ENCODE measurements at regions not wholly inside any gene's neighbourhood (a gene's known extent, or its start where the extent isn't known, plus 50 kb on each side); places are given as distances from the start of the nearest gene placed in this dataset.
A peak's percentile ranks its signal among the peaks of the same experiment; 100 is the strongest.
"Not testable (repeated sequence)": the region's sequence is repeated elsewhere in the genome, so short reads cannot be mapped to it uniquely, and the experiment has no call there.

DNA sequence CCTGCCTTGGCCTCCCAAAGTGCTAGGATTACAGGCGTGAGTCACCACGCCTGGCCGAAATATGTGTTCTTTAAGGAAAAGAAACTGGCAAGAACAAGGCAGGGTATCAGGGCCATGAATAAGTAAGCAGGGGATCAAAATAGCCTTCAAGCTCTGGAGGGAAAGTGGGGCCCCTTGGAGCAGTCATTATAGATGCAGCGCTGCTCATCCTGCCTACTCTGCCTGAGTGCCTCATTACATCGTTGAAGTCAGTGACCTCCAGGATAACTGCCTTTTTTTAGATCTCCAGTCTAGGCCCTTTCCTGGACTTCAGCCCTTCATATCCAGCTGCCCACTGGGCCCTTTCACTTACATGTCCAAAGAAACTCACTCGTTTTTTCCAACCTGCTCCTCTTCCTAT is 69.8 kb upstream of the PPM1B start:
- H3K4me1 Mint-ChIP-seq (ENCODE audit: low read depth) = peaks cover 3% of the 10 kb centered on the region
- H3K36me3 Mint-ChIP-seq = no peaks in the 10 kb centered on the region
- no peak overlapping the region for H3K4me3 Mint-ChIP-seq
- H3K27ac Mint-ChIP-seq = no peak overlapping the region
- H3K9me3 Mint-ChIP-seq (ENCODE audit: low read depth) = no peaks in the 10 kb centered on the region
- H3K27me3 Mint-ChIP-seq = no peaks in the 10 kb centered on the region

DNA sequence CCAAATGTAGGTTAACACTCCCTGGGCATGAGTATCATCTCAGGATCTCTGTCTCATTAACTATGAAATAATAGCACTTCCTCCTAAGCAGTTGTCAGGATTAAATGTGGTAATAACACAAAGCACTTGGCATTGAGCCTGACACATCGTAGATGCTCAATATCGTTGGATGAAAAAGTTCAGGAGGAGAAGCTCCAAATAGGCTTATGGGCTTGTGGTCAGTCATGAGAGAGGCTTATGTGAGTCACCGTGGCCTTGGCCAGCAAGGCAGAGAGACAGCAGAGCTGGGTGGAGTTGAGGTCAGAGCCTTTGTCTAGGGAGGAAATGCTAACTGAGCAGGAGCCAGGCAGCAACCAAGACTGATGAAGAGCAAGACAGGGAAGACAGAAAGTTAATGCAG is 68.3 kb upstream of the PPM1B start:
- no peaks in the 10 kb centered on the region for H3K36me3 Mint-ChIP-seq
- no peak overlapping the region for H3K27ac Mint-ChIP-seq

DNA sequence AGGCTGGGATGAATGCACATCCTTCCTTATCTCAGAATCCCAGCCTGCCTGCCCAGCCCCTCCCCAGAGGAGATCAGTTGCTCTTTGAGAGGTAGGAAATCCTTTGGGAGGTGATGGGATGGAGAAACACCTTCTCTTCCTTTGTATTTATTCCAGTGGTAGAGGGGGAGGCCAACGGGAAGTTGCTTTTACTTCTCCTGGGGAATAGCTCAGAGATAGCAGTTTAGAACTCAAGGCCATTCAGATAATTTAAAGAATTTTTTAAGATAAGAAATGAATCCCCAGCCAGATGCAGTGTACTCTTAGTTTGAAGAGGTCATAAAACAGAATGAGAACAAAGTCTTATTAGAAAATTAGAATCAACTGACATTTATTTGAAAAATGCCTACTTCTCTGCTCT is 67.4 kb upstream of the PPM1B start:
- peaks cover 3% of the 10 kb centered on the region for H3K4me1 Mint-ChIP-seq (ENCODE audit: low read depth)
- no peaks in the 10 kb centered on the region for H3K36me3 Mint-ChIP-seq
- H3K9me3 Mint-ChIP-seq (ENCODE audit: low read depth) = no peaks in the 10 kb centered on the region
- H3K27me3 Mint-ChIP-seq = no peaks in the 10 kb centered on the region
- H3K4me3 Mint-ChIP-seq = no peak overlapping the region
- no peak overlapping the region for H3K27ac Mint-ChIP-seq

More for the DNA sequence above, 68.3 kb upstream of the PPM1B start:
- Mint-ChIP-seq H3K27me3 (no peaks in the 10 kb centered on the region), H3K4me1 (ENCODE audit: low read depth) (peaks cover 3% of the 10 kb centered on the region), H3K9me3 (ENCODE audit: low read depth) (no peaks in the 10 kb centered on the region), H3K4me3 (no peak overlapping the region)

GRCh38 chr2:44102790-44103562 is 65.7 kb upstream of the PPM1B start:
- H3K27ac Mint-ChIP-seq = no peak overlapping the region
- H3K36me3 Mint-ChIP-seq = no peaks in the 10 kb centered on the region
- no peak overlapping the region for H3K4me3 Mint-ChIP-seq
- H3K9me3 Mint-ChIP-seq (ENCODE audit: low read depth) = no peaks in the 10 kb centered on the region
- peaks cover 3% of the 10 kb centered on the region for H3K4me1 Mint-ChIP-seq (ENCODE audit: low read depth)
- H3K27me3 Mint-ChIP-seq = peaks cover 2% of the 10 kb centered on the region

DNA sequence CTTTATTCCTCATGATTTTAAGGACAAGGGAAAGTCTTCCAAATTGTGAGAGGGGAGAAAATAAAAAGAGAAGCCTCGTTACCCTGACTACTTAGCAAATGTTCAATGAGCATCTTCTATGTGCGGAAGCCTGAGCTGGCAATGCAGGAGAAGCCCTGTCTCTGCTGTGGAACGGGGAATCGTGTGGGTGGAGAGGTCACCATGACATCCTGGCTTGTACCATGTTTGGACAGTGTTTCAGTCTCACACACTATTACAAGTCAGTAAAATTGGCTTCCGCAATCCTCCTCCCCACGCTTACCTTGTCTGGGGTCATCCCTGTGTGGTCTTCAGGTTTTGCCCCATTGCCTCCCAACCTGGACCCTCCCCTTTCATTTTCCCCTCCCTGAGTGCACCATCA is 65.0 kb upstream of the PPM1B start:
- H3K4me3 Mint-ChIP-seq = no peak overlapping the region
- H3K27me3 Mint-ChIP-seq = peaks cover 2% of the 10 kb centered on the region
- peaks cover 3% of the 10 kb centered on the region for H3K4me1 Mint-ChIP-seq (ENCODE audit: low read depth)
- no peak overlapping the region for H3K27ac Mint-ChIP-seq
- no peaks in the 10 kb centered on the region for H3K9me3 Mint-ChIP-seq (ENCODE audit: low read depth)
- no peaks in the 10 kb centered on the region for H3K36me3 Mint-ChIP-seq

DNA sequence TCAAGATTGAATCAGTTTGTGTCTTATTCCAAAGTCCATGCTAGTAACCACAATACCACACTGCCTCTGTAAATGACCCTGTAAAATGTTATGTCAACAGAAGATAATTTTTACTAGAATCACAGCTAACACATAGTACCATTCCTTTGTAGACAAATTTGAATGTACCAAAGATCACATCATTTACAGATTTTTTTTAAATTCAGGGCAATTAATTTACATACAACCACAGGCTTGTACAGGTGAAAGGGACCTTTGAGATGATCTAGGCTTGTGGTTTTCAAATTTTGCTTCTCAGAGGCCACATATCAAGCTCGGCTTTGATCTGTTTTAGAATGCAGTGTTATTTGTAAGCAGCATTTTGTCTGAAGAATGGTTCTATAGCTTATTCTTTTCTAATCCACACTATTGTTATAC is 63.8 kb upstream of the PPM1B start:
- Mint-ChIP-seq H3K4me3 (no peak overlapping the region), H3K27me3 (peaks cover 4% of the 10 kb centered on the region), H3K36me3 (no peaks in the 10 kb centered on the region), H3K9me3 (ENCODE audit: low read depth) (no peaks in the 10 kb centered on the region), H3K27ac (no peak overlapping the region), H3K4me1 (ENCODE audit: low read depth) (peaks cover 3% of the 10 kb centered on the region)

- not testable (repeated sequence) for H3K27me3 Mint-ChIP-seq; H3K4me1 Mint-ChIP-seq (ENCODE audit: low read depth); H3K36me3 Mint-ChIP-seq; H3K9me3 Mint-ChIP-seq (ENCODE audit: low read depth); H3K4me3 Mint-ChIP-seq; H3K27ac Mint-ChIP-seq
Observed at GRCh38 chr2:44106509-44106908, 62.2 kb upstream of the PPM1B start.

DNA sequence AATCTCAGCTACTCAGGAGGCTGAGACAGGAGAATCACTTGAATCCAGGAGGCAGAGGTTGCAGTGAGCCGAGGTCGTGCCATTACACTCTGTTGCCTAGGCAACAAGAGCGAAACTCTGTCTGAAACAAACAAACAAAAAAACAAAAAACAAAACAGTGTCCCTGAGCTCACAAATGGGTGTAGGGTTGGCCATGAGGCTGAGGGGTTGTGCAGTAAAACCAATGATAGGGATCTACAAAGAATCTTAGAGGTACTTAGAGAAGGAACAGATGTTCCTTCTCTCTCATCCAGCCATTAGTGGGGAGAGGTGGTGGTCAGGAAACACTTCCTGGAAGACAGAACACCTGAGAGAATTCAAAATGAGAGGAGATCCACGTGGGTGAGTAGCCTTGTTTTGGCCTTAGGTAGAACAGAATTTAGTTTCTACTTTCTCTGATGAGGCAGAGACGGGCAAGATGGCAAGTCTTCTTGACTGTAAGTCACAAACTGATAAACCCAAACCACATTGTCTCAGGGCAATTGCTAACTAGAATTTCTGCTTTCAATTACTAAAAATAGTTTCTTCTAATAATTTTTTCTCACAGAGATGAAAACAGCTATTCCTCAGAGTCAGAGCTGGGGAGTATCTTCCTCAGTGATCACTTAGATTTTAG is 61.5 kb upstream of the PPM1B start:
- no peak overlapping the region for H3K4me3 Mint-ChIP-seq
- H3K27me3 Mint-ChIP-seq = peaks cover 4% of the 10 kb centered on the region
- H3K36me3 Mint-ChIP-seq = no peaks in the 10 kb centered on the region
- no peak overlapping the region for H3K27ac Mint-ChIP-seq
- no peaks in the 10 kb centered on the region for H3K9me3 Mint-ChIP-seq (ENCODE audit: low read depth)
- H3K4me1 Mint-ChIP-seq (ENCODE audit: low read depth) = no peaks in the 10 kb centered on the region

- no peak overlapping the region for H3K4me3 Mint-ChIP-seq
- no peaks in the 10 kb centered on the region for H3K36me3 Mint-ChIP-seq
- H3K27me3 Mint-ChIP-seq = peaks cover 4% of the 10 kb centered on the region
- no peaks in the 10 kb centered on the region for H3K4me1 Mint-ChIP-seq (ENCODE audit: low read depth)
- H3K27ac Mint-ChIP-seq = no peak overlapping the region
- no peaks in the 10 kb centered on the region for H3K9me3 Mint-ChIP-seq (ENCODE audit: low read depth)
Observed at GRCh38 chr2:44107974-44108373, 60.7 kb upstream of the PPM1B start.

DNA sequence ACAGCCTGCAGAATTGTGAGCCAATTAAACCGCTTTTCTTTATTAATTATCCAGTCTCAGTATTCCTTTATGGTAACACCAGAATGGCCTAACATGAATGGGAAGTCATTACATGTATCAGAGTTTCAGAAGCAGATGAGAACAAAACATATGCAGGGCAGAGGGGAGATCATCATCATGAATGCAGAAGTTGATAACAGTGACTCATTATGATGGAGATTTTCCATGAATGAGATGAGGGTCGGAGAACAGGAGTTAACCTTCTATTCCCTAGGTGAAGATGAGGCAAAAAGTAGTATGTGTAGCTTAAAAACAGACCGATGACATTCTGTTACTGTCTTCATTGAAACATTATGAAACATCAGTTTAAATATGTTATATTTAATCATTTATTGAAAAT is 59.5 kb upstream of the PPM1B start:
- no peaks in the 10 kb centered on the region for H3K9me3 Mint-ChIP-seq (ENCODE audit: low read depth)
- no peak overlapping the region for H3K4me3 Mint-ChIP-seq
- no peaks in the 10 kb centered on the region for H3K36me3 Mint-ChIP-seq
- peaks cover 4% of the 10 kb centered on the region for H3K27me3 Mint-ChIP-seq
- no peak overlapping the region for H3K27ac Mint-ChIP-seq
- H3K4me1 Mint-ChIP-seq (ENCODE audit: low read depth) = no peaks in the 10 kb centered on the region

DNA sequence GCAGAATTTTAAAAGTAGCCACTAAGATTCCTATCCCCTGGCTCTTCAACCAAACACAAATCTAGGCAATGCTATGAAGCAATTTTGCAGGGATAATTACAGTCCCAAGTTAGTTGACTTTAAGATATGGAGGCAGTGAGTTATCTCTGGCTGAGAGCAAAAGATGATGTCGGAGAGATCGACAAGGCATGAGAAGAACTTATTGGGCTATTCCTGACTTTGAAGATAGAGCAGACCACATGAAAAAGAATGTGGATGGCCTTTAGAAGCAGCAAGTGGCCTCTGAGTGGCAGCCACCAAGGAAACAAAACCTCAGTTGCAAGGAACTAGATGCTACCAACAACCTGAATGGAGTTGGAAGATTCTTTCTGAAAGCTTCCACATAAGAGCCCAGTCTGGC is 58.2 kb upstream of the PPM1B start:
- Mint-ChIP-seq H3K36me3 (no peaks in the 10 kb centered on the region), H3K27me3 (peaks cover 4% of the 10 kb centered on the region), H3K27ac (no peak overlapping the region)

GRCh38 chr2:44112096-44112495 is 56.6 kb upstream of the PPM1B start:
- Mint-ChIP-seq H3K27ac (no peak overlapping the region), H3K4me1 (ENCODE audit: low read depth) (peaks cover 3% of the 10 kb centered on the region), H3K4me3 (no peak overlapping the region), H3K36me3 (no peaks in the 10 kb centered on the region), H3K27me3 (peaks cover 4% of the 10 kb centered on the region), H3K9me3 (ENCODE audit: low read depth) (no peaks in the 10 kb centered on the region)

More for the DNA sequence above, 58.2 kb upstream of the PPM1B start:
- Mint-ChIP-seq H3K9me3 (ENCODE audit: low read depth) (no peaks in the 10 kb centered on the region), H3K4me3 (no peak overlapping the region), H3K4me1 (ENCODE audit: low read depth) (no peaks in the 10 kb centered on the region)

DNA sequence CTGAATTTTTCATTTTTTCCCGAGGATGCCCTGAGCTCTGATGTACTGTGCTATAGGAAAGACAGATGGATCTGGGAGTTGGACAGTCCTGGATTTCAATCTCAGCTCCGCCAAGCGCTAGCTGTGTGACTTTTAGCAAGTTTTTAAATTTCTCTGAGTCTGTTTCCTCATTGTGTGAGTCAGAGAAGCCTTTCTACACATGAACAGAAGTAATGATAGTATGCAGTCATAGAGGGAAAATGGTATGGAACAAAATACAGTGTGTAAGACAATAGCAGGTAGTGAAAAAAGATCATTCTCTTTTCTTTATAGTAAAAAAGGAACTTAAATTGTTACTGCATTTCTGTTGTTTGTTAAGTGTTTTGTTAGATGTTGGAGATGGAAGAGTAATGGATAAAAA is 52.4 kb upstream of the PPM1B start:
- Mint-ChIP-seq H3K4me1 (ENCODE audit: low read depth) (peaks cover 18% of the 10 kb centered on the region), H3K4me3 (no peak overlapping the region), H3K36me3 (no peaks in the 10 kb centered on the region), H3K27me3 (no peaks in the 10 kb centered on the region), H3K9me3 (ENCODE audit: low read depth) (no peaks in the 10 kb centered on the region), H3K27ac (peak overlapping the region; percentile 46)

- Mint-ChIP-seq H3K36me3 (no peaks in the 10 kb centered on the region), H3K27me3 (no peaks in the 10 kb centered on the region), H3K4me3 (no peak overlapping the region), H3K9me3 (ENCODE audit: low read depth) (no peaks in the 10 kb centered on the region), H3K4me1 (ENCODE audit: low read depth) (peaks cover 27% of the 10 kb centered on the region), H3K27ac (no peak overlapping the region)
Observed at GRCh38 chr2:44118257-44118656, 50.4 kb upstream of the PPM1B start.

Measured in activated naive CD8-positive, alpha-beta T cell (primary cell).